WTC11 (cell line): ENCODE measurements at regions not wholly inside any gene's neighbourhood (a gene's known extent, or its start where the extent isn't known, plus 50 kb on each side); places are given as distances from the start of the nearest gene placed in this dataset.

Experiments used
- AFF4 ChIP-seq: sonication (generic); formaldehyde crosslinking; IDR thresholded peaks from 2 replicates; pipeline ENCODE4 v1.8.1; 2023; ENCODE audit warnings: mild to moderate bottlenecking, missing genetic modification reagents, borderline replicate concordance
- CTCF ChIP-seq: fragments of 200-600 bp; IDR thresholded peaks from 2 replicates; pipeline ENCODE4 v1.8.0; 2022; ENCODE audit warnings: antibody characterized with exemption

DNA sequence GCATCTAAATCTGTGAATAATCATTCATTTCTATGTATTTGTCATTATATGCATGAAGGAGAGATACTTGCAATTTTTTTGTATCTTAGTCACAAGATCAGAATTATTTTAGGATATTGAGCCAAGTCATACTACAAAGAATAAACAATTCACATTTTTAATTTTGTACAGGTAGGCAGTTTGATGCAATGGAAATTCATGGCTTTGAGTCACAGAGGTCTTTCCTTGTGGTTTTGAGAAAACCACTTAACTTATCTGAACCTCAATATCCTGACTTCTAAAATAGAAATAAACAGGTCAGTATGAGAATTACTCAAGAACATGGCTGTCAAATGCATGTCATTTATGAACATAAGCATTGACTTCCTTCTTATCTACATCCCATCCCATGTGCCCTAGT is 221.4 kb upstream of the SLC10A2 start:
- TF ChIP-seq CTCF (no peak), AFF4 (CRISPR knock-in tag) (no peak)
